ENCODE measurements at regions not wholly inside any gene's neighbourhood (a gene's known extent, or its start where the extent isn't known, plus 50 kb on each side); places are given as distances from the start of the nearest gene placed in this dataset.

DNA sequence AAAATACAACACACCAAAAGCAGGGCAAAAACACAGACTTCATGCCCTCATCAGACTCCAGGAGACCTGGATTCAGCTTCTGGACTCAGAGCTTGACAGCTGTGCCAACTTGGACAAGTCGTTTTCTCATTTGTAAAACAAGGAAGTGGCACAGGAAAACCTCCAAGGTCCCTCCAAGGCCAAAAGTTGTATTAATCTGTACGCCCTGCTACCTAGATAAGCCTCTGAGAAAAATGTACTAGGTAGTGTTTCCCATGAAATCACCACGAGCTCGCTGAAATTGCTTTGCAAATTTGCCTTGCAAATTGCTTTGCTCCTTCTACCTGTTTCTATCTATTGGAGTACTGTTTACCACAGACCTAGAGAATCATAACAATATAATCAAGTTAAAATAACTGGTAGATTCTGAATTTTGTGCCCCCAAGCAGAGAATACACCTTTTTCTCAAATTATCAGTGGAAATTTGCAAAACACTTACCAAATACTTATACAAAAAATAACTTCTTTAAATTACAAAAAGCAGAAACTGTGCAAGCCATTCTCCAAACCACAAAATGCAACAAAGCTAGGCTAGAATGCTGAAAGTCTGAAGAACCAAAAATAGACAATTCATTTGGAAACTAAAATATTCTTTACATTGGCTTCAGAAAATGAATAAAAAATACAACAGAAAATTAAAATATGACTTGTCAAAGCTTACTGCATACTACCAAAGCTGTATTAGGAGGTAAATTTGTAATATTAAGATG, 158.1 kb upstream of the CHST15 start:
- no peak for TF ChIP-seq CTCF (IDR thresholded peaks at IDR 0.05; ENCODE audit: borderline replicate concordance, control extremely low read depth, extremely low read depth, insufficient read depth, missing control alignments)
- no peak for DNase-seq (ENCODE audit: low spot score)
- in situ Hi-C loops (cut with MboI; ENCODE audit: low sequenced_read_pairs, unreplicated experiment): no loop called here

GRCh38 chr10:124250506-124250905, 157.1 kb upstream of the CHST15 start:
- DNase-seq (ENCODE audit: low spot score): no peak
- TF ChIP-seq CTCF (IDR thresholded peaks at IDR 0.05; ENCODE audit: borderline replicate concordance, control extremely low read depth, extremely low read depth, insufficient read depth, missing control alignments): no peak
- in situ Hi-C loops (cut with MboI; ENCODE audit: low sequenced_read_pairs, unreplicated experiment): no loop called here

- in situ Hi-C loops (cut with MboI; ENCODE audit: low sequenced_read_pairs, unreplicated experiment): no loop called here
- no peak for DNase-seq (ENCODE audit: low spot score)
- peak; percentile 7 for TF ChIP-seq CTCF (IDR thresholded peaks at IDR 0.05; ENCODE audit: borderline replicate concordance, control extremely low read depth, extremely low read depth, insufficient read depth, missing control alignments)
Observed at GRCh38 chr10:124249812-124250432, 156.5 kb upstream of the CHST15 start.

DNA sequence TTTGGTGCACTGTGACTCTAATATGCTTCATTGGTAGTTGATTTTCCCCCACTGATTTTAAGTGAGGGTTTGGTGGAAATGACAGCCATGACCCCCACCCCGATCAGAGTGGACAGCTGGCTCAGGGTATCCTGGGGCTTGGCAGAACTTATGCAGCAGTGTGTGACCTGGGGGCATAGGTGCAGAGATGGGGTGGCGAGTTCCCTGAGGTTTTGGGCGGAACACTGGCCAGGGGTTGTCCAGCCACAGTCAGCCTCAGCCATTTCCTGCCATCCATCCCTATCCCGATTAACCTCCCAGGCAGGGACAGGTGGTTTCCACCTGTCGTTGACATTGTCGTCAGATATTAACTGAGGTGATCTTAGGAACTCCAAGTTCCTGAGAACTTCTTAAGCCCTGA, 155.8 kb upstream of the CHST15 start:
- in situ Hi-C loops (cut with MboI; ENCODE audit: low sequenced_read_pairs, unreplicated experiment): no loop called here
- no peak for TF ChIP-seq CTCF (IDR thresholded peaks at IDR 0.05; ENCODE audit: borderline replicate concordance, control extremely low read depth, extremely low read depth, insufficient read depth, missing control alignments)
- DNase-seq (ENCODE audit: low spot score): no peak

DNA sequence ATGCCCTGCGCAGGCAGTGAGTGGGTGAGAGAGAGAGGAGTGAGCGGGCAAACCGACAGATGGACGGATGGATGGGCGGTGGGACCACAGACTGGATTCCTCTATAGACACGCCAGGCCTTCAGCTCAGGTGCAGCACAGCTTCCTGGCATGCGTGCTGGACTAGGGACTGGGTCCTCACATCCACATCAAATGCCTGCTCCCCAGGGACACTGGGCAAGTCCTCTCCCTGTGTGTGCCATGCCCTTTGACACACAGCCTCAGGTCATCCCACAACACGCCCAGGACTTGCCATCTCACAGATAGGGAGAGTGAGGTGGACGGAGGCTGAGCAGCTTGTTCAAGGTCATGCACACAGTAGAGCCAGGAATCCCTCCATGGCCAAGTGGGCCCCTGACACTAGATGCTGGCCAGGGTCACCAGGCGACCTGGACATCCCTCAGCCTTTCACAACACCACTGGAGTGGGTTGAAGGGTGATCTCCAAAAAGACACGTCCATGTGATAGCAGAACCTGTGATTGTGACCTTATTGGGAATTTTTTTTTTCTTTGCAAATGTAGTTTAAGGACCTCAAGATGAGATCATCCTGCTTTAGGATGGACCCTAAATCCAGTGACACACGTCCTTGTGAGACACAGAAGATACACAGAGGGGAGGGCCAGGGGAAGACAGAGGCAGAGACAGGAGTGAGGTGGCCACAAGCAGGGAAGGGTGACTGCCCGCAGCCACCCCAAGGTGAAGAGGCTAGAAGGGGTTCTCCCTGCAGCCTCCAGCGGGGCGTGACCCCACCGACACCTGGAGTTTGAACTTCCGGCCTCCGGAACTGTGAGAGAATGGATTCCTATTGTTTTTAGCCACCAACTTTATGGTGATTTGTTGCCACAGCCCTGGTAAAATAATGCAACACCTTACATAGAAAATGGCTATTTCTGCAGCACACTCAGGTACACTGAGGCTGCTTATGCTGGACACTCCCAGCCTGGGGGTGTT, 155.0 kb upstream of the CHST15 start:
- TF ChIP-seq CTCF (IDR thresholded peaks at IDR 0.05; ENCODE audit: borderline replicate concordance, control extremely low read depth, extremely low read depth, insufficient read depth, missing control alignments): no peak
- in situ Hi-C loops (cut with MboI; ENCODE audit: low sequenced_read_pairs, unreplicated experiment): no loop called here
- no peak for DNase-seq (ENCODE audit: low spot score)

DNA sequence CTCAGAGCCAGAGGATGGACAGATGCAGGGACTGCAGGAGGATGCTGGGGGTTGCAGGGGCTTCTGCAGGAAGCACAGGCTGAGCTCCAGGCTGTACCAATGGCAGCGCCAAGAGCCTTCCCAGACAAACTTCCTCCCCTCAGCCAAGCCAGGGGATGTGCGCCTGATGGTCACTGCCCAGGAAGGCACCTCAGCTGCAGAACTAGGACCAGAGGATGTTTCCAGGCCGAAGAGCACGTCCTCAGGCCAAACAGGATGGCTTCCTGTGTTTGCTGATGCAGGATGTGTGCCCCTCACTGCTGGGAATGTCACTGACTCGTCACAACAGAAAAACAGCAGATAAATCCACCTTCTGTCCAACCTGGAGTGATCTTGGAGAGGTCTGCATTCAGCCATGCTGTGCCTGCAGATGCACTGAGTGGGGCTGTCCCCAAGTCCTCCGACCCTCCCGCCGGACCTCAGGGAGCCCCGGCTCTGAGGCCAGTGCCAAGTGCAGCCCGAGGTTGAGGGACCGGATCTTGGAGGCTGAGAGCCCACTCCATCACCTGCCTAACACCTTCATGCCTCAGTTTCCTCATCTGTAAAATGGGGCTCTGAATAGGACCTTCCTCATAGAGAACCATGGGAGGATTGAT, 152.5 kb upstream of the CHST15 start:
- no peak for TF ChIP-seq CTCF (IDR thresholded peaks at IDR 0.05; ENCODE audit: borderline replicate concordance, control extremely low read depth, extremely low read depth, insufficient read depth, missing control alignments)
- no peak for DNase-seq (ENCODE audit: low spot score)
- in situ Hi-C loops (cut with MboI; ENCODE audit: low sequenced_read_pairs, unreplicated experiment): no loop called here

Measured in GM13976 (cell line).